ENCODE measurements at regions not wholly inside any gene's neighbourhood (a gene's known extent, or its start where the extent isn't known, plus 50 kb on each side); places are given as distances from the start of the nearest gene placed in this dataset.

DNA sequence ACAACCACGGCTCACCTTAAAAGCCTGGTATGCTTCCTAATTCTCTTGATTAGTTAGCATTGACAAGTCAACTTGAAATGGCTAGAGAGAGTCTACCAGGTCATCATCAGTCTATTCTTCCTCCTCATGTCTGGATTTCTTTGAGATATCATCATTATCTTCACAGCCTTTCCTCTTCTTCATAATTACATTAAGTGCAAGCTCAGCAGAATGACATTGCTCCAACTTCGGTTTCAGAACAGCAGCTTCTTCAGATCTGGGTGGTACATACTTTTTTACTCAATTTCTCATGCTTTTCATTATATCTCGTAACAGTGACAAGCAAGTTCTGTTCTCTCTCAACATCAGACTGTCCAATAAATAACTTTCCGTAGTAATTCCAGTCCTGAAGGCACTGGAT, 337.5 kb upstream of the TENM3 start:
- no peak for DNase-seq

DNA sequence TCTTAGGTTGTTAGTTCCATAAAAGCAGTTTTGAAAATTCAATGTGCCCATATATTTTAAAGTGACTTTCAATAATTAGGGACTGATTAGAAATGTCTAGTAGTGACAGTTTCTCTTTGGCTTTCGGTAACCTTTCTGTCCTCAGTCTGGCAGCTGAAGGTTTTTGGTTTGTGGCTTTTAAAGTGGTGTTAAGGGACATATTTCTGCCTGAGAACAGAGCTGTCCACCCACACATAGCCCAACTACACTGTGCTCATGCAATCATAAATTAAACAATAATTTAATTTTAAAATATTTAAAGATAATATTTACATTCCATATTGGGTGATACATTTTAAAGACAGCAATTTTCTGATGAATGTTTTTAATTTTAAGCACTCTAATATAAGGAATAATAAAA, 335.0 kb upstream of the TENM3 start:
- DNase-seq, result no peak

DNA sequence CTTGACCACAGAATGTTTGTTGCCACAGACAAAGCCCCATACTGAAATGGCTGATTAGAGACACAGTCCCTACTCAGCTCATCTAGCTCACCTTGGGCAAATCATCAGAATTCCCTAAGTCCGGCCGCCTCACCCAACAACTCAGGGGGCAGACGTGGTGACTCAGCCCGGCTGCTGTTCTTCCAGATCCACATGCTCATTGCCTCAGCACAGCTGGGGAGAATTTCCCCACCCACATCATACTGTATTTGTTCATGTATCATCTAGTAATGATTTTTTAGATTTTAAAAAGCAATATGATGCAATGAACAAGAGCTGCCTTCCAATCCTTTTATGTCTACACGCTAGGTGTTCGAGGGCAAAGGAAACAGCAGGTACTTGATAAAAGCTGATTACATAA, 333.8 kb upstream of the TENM3 start:
- no peak for DNase-seq

GRCh38 chr4:181911420-181911819, 331.8 kb upstream of the TENM3 start:
- no peak for DNase-seq

GRCh38 chr4:181933471-181933870, 309.7 kb upstream of the TENM3 start:
- DNase-seq, result no peak

GRCh38 chr4:181938631-181939030, 304.6 kb upstream of the TENM3 start:
- no peak for DNase-seq

DNA sequence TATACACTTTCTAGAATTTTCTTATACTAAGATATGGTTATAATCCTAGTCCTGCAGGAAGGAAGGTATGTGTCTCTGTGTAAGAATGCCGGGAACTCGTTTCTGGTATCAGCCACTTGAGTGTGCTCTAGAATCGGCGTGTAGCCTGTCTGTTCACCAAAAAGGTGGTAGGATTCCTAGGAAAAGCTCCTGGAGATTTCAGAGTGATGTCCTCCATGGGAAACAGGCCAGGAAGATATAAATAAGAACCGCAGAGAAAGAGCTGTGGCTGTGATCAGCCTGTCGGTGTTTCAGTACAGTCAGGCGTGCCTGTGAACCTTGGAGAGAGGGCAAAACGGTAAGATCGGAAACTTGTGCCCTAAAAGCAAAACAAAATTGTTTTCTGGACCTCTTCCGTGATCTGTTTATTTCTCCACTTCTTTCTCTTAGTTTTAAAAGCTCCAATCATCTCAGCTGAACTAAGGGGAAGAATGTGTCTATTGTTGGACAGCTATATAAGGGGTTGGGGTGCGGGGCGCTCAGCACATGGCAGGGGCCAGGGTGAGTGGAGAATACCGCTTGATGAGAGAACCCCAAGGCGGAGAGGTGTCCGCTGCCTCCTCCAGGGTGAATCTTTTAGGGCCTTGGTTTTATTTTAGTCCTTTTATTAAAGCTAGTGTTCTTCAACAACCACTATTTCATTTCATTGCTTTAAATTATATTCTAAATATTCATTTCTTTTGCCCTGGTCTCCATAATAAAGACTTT, 303.8 kb upstream of the TENM3 start:
- DNase-seq, result no peak

DNA sequence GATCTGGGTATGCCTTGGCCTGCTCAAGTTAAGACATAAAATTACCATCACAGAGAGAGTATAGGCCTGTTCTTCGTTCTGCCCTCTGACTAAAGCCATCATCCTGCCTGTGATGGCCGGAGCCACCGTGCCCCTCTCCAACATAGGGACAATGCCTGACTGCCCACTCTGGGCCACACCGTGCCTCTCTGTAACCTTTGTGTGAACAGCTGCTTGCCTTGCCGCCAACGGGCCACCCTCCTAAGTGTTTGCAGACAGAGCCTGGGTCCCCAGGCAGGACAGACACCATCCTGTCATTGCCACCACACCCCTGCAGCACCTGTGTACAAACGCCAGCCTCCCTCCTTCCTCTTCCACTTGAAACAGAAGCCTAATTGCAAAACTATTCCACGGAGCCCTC, 298.7 kb upstream of the TENM3 start:
- no peak for DNase-seq

- no peak for DNase-seq
Observed at GRCh38 chr4:181946902-181947301, 296.3 kb upstream of the TENM3 start.

DNA sequence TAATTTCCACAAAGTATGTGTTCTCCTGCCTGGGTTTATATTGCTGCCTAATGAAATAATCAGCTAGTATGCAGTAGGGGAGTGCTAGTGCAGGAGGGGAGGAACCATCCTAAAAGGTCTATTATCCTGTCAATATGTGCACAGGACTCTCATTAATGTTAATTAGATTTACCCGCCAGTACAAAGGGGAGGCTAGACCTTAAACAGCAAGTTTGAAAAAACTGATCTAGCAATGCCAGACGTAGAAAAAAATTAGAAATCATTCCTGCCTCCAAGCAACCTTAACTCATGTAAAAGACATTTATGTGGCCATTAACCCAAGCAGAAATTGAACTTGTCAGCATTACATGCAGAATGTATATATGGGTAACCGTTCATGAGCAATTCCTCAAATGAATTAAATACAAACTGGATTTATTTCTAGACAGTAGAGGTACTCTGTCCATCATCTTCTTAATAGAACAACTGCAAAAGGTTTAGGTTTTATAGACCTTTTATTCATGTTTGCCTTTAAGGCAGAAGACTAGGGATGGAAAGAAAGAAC, 294.3 kb upstream of the TENM3 start:
- no peak for DNase-seq

DNA sequence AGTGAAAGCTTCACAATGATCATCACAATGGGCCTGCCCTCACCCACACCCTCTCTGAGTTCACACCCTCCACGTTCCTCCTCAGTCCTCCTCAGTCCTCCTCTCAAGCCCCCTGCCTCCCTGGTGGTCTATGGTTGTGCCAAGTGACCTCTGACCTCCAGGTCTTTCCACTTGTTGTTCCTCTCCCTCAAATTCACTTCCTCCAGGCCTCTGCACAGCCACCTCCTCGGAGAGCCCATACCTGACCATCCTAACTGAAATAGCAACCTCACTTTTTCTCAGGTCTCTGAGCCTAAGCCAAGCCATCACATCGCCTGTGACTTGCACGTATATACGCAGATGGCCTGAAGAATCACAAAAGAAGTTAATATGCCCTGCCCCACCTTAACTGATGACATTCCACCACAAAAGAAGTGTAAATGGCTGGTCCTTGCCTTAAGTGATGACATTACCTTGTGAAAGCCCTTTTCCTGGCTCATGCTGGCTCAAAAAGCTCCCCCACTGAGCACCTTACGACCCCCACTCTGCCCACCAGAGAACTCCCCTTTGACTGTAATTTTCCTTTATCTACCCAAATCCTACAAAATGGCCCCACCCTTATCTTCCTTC, 293.4 kb upstream of the TENM3 start:
- DNase-seq, result no peak

GRCh38 chr4:181950372-181951127, 292.7 kb upstream of the TENM3 start:
- no peak for DNase-seq

GRCh38 chr4:181951265-181951664, 291.9 kb upstream of the TENM3 start:
- no peak for DNase-seq

- DNase-seq, result no peak
Observed at GRCh38 chr4:181952478-181952877, 290.7 kb upstream of the TENM3 start.

DNA sequence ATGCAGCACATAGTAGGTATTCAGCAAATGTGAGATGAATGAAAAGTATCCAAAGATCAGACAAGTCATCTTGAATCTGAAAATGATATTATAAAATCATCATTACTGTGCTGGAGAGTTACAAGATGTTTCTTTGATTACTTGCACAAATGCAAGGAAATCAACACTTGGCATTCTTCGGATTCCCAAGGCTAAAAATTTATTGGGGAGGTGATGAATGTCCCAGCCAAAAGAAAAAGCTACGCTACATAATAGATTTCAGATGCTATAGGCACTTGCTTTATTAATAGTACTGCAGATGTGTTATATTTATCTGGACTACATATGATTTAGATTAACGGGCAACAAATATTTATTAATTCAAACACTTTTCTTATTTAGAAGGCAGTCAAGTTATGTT, 286.7 kb upstream of the TENM3 start:
- no peak for DNase-seq

GRCh38 chr4:181957088-181957487, 286.1 kb upstream of the TENM3 start:
- DNase-seq, result no peak

DNA sequence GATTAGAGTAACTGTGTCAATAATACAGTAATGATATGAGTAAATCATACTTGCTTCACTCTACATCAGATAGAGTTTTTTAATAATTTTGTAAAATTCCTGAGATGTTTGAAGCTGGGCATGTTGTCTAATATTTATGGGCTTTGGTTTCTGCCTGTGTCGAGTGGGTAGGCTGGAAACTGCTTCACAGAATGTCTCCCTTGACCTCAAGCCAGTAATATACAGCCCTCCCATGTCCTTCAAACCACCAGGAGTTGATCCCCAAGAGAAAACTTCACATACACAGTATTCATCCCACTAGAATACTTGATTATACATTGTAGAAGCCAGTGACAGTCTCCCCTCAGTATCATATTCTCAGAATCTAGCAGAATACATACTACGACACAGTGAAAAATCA, 284.8 kb upstream of the TENM3 start:
- DNase-seq, result no peak

DNA sequence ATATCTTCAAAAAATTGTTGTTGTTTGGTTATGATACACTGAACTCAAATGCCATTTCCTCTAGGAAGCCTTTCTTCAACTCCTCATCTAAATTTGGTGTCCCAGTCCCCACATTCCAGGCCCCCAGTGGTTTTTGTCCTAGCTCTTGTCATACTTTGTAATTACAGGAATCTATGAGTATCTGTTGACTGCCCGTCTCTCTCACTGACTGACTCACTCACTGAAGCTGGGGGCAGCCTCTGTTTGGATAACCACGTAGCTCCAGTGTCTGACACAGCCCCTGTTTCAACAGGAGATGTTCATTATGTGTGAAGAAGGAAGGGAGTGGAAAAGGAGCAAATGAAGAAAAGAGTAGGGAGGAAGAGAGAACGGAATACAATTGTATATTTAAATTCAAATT, 284.1 kb upstream of the TENM3 start:
- DNase-seq, result no peak

GRCh38 chr4:181960384-181960783, 282.8 kb upstream of the TENM3 start:
- DNase-seq, result no peak

DNA sequence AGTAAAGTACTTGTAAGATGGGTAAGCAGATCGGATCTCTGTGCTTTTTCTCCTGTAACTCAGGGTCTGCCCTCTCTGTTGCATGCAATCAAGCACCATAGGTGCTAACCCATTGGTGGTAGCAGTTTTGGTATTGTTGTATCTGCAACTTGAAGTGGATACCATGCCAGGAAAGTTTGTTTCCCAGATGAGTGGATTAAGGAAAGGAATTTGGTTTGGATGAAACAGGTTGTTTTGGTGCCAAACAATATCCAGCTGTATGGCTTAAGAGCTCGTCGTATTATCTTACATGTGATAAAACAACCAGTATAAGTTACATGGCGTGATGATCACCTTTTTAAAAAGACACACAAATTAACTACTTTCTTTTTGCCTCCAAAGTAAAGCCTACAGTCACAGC, 280.9 kb upstream of the TENM3 start:
- no peak for DNase-seq

GRCh38 chr4:181964731-181965130, 278.5 kb upstream of the TENM3 start:
- DNase-seq, result no peak

- no peak for DNase-seq
Observed at GRCh38 chr4:181966104-181966551, 277.1 kb upstream of the TENM3 start.

DNA sequence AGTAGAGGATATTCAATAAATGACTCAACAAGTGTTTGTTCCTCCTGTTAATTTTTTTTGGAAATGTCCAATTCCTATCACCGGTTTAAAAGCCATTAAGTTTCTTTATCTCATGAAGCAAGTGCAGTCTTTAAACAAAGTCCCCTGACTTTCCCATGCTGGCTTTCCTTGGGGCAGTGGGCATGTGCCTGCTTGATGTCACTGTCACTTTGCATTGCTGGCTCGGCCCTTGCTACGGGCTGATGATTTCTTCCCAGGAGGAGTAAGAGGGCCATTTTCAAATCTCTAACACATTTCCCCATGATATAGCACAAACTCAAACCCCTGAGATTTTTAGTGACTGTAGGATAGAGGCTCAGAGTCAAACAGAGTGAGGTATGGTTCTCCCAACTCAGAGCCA, 275.8 kb upstream of the TENM3 start:
- no peak for DNase-seq

- DNase-seq, result no peak
Observed at GRCh38 chr4:181968371-181968770, 274.8 kb upstream of the TENM3 start.

Data from activated T-cell treated with anti-CD3 and anti-CD28 coated beads for 4 hours (primary cell).